GM21576 (cell line): ENCODE measurements at regions not wholly inside any gene's neighbourhood (a gene's known extent, or its start where the extent isn't known, plus 50 kb on each side); places are given as distances from the start of the nearest gene placed in this dataset.

ENCODE experiments used
- ATAC-seq: cut with Tn5 transposase; IDR thresholded peaks from one replicate; pipeline ENCODE4 v1.9.1; 2021; ENCODE audit warnings: mild to moderate bottlenecking, moderate library complexity; ENCODE audit not compliant: unreplicated experiment

DNA sequence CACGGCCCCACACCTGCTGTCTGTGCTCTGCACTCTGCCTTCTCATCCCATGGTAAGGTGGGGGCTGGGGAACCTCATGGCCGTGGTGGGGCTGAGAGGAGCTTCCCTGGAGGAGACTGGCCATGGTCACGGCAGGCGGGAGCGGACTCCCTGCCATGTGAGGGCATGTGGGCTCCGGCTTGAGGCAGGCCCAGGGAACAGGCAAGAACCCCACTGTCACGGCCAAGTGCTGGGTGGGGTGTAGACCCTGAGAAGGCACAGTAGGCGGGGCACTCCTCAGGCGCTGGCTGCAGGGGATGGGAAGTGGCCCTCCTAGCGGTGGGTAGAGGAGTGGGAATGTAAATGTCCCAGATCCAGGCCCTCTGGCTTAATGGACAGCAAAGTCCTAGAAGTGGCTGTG, 1262.7 kb downstream of the BRD1 start:
- no peak for ATAC-seq

DNA sequence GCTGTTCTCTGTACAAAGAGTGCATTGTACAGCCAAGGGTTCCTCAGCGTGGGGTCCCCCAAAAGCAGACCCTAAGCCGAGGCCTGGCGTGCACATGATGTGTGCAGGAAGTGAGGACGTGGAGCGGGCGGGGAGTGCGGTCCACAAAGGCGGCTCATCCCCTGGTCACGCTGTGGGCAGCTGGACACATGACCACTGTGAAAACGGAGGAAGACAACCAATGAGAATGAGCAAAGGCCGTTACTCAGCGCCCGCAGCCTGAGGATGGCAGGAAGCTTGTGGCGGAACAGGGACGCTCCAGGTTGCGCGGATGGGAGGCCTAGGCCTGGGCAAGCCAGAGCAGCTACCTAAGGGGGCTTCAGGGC, 1263.7 kb downstream of the BRD1 start:
- ATAC-seq = no peak

DNA sequence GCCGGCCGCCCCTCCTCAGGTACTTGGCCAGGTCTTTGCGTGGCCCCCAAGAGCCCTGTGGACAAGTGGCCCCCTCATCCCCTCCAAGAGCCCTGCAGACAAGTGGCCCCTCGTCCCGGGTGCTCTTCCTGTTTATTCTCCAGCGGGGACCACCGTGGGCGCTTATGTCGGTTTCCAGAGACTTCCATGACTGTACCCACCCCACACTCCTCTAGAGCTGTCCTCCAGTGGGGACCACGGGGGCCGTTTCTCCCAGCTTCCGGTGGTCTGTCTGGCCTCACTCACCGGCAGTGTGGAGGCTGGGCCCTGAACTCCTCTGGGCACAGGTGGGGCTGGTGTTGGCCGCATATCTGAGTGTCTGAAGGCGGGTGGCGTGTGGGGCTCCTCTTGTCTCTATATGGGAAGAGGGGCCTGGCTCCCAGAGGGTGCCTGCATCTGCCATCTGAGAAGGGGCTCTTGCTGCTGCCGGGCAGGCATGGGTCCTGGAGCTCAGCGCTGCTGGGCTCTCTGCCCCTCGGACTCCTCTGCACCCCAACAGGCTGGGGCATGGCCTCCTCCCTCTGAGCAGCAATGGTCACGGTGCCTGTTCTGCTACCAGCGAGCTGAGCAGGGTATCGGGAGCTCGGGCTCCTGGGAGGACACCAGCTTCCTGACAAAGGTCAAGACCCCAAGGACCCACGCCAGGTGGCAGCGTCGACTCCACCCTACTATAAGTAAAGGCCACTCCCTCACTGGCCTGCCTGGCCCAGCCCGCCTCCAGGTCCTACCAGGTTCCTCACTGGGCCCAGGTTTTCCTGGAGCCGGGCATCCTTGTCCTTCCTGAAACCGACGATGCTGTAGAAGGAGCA, 1264.3 kb downstream of the BRD1 start:
- no peak for ATAC-seq

DNA sequence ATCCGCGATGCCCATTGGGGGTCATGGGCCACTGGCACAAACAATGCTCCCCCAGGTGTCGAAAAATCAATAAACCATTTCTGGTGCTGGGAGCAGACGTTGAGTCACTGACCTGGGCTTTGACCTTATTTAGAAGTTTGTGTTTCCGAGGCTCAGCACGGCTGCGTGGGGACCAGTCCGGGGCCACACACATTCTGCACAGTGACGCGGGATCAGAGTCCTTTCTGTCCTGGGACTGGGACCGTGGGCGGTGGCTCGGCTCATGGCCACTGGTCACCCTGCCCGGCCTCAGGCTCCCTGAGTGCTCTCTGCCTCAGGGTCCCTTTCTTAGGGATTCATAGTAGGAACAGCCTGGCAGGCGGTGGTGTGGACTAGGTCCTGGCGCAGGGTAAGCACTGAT, 1266.0 kb downstream of the BRD1 start:
- ATAC-seq = no peak

DNA sequence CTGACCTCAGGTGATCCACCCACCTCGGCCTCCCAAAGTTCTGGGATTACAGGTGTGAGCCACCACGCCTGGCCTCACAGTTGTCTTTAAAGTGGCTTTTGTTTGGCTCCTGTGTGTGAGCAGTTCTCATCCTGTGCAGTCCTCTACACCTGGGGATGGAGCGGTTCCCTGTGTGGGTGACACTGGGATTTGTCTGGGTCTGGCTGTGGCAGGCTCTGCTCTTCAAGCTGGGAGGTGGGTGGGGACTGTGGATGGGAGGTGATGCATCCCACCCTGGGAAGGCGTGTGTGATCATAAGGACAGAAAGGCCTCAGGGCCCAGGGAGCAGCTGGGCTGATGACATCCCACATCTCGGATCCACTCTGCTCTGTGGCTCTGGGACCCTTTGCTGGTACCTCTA, 1266.8 kb downstream of the BRD1 start:
- no peak for ATAC-seq

DNA sequence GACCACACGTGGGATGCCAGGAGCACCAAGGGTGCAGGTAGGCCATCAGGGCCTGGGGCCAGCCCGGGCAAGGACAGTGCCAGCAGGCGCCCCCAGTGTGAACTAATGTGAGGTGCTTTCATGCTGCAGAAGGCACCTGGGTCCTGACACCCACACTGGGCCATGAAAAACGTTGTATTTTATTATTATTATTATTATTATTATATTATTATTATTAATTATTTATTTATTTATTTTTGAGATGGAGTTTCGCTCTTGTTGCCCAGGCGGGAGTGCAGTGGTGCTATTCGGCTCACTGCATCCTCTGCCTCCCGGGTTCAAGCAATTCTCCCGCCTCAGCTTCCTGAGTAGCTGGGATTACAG, 1267.3 kb downstream of the BRD1 start:
- ATAC-seq = no peak

DNA sequence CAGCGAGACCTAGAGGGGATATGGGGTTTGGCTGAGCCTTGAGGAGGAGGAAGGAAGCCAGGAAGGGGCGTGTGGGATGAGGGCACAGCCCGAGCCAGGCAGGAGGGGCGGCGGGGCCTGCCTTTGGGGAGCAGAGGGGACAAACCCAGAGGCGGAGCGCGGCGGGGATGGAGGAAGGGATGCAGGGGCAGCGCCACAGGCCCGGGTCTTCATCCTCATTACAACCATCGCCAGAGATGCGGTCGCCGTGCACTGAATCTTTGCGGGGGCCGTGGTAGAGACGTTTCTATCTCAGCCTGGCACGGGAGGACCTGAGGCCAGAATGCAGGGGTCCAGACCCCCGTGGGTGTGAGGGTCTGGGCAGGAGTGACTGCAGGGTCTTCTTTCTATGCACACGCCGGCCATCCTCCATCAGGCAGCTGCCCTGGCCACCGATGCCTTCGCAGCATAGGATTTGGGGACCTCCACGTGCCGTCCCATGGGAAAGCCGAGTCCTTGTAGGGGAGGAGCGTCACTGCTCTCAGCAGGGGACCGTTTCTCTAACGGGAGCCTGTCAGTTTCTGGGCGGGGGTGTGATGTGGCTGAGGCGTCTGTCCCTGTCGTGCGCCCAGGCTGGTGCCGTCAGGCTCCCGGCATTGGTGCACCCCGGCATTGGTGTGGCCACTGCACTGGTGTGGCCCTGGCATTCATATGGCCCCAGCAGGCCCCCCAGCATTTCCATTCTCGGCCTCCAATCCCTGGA, 1267.9 kb downstream of the BRD1 start:
- no peak for ATAC-seq

DNA sequence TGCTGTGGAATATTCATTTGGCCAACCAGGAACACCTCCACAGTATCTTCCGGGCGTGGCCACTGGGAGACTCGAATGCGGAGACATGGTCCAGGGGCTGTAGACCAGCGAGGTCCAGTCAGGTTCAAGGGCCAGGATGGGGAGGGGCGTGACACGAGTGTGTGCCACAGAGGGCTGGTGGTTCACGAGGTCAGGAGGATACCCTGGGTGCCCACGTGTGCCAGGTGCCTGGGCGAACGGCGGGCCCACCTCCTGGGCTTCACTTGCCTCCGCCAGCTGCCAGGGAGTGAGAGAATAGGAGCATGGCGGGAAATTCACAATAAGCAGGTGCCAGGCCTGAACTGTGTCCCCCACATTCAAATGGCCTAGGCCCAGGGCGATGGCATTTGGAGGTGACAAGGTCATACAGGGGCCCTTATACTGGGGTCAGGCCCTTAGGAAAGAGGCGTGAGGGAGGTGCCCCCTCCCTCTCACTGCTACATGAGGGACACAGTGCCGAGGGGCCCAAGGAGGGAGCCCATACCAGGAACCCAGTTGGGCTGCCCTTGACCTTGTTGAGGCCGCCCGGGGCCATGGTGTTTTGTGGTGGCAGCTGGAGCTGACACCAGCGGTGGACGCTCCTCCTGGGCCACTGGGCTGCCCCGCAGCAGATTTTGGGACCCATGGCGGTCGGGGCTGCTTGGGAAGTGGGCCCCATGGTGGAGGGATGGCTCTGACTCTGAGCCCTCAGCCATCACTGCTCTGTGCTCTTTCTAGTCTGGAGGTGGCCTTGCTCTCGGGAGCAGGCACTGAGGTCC, 1268.9 kb downstream of the BRD1 start:
- ATAC-seq = no peak

DNA sequence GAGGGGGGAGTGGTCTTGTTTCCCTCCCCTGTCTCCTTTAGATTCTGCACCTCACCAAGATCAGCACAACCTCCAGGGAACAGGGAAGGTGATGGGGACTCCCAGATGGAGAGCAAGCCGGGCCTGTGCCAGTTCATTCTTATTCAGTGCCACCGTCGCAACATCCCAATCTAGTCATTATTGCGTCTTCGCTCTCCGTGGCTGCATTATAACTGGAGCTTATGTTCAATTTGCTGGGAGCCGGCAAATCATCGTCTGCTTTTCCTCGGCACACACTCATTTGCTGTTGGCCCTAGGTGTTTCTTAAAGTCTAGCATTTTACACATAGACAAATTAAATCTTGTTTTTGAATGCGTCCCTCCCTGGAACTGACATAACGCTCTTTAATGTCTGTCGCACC, 1269.7 kb downstream of the BRD1 start:
- ATAC-seq = no peak

DNA sequence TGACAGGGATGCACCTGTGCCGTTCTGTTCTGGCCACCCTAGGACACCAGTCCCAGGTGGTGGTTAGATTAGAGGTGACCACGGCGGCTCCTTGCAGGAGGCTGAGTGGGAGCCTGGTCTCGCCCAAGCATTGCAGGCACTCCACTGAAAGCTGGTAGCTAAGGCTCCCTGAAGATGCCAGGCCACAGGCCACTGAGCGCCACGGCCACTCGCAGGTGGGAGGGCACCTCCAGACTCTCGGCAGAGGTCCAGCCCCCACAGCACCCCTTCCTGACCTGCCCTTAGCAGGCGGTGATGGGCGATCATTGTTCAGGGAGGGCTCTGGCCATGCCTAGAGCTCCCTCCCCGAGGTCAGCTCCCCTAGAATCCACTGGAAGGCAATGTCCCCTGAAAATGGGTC, 1270.2 kb downstream of the BRD1 start:
- ATAC-seq = no peak

DNA sequence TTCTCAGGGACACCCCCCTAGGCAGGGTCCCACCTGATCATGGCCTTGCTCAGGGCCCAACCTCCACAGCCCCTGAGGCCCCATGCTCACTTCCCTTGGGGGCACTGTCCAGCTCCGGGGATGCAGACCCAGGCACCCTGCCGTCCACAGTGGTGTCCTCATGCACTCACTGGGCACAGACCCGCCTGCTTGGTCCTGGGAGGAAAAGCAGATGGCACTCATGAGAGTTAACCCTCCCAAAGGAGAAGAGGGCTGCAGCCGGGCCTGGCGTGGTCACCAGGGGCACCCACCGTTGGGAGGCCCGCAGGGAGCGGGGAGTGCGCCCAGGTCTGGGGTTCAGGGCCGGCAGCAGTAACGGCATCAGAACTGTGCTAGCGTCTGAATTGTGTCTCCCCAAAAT, 1270.9 kb downstream of the BRD1 start:
- ATAC-seq = no peak

DNA sequence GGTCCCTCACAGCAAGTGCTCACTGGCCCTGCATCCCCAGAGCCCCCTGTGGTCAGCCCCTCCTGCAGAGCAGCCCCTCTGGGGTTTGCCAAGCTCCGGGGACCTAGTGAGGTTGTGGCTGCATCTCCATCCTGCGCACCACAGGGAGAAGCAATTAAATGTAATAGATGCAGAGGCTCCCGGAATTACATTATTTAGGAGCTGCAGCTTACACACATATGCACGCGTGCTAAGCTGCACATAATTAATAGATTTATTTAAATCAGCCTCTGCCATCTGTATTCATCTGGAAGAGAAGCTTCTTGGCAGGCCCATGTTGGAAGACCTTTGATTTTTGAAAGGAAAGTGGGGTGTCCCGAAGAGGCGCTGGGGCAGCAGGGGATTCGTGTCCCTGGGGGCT, 1271.5 kb downstream of the BRD1 start:
- ATAC-seq = no peak

DNA sequence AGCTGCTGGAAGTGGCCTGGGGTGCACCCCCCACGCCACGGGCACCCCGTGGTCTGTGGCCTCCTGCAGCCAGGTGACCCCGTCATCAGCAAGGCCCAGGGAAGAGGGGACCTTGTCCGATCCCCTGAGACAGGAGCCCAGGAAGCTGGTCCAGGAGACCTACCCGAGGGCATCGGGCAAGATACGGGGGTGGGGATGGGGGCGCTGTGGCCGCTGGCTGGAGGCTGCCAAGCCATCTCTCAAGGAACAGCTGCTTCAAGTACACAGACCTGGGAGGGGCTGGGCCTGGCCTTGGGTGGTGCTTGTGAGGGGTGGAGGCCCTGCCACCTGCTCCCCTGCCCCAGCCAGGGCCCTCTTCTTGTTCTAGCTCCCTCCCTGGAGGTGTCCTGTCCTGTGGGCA, 1272.1 kb downstream of the BRD1 start:
- no peak for ATAC-seq

DNA sequence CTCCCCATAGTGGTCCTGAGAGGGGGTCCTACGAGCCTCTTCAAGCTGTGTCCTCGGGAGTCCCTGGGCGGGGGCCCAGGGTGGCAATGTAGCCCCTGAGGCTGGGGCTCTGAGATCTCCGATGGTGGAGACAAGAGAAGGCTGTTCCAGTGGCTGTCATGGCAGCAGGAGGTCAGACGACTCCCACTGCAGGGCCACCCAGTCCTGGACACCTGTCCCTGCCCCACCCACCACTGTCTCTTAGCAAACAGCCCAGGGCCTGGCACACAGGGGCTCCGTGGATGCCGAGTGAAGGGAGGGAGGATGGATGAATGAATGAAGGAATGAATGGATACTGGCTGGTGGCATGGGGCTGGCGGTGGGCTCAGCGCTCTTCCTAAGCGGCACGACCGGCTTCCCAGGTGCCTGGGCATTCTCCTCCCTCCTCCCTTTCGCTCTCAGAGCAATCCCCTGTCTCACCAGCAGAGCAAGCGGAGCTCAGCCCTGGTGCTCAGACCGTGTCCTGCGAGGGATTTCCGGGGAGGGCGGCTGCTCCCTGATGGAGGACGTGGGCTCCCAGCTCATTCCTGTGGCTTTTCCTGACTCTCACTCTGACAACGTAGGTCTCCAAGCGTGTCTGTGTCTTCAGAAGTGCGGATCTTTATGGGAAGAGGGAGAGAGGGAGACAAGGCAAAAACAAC, 1272.6 kb downstream of the BRD1 start:
- no peak for ATAC-seq

DNA sequence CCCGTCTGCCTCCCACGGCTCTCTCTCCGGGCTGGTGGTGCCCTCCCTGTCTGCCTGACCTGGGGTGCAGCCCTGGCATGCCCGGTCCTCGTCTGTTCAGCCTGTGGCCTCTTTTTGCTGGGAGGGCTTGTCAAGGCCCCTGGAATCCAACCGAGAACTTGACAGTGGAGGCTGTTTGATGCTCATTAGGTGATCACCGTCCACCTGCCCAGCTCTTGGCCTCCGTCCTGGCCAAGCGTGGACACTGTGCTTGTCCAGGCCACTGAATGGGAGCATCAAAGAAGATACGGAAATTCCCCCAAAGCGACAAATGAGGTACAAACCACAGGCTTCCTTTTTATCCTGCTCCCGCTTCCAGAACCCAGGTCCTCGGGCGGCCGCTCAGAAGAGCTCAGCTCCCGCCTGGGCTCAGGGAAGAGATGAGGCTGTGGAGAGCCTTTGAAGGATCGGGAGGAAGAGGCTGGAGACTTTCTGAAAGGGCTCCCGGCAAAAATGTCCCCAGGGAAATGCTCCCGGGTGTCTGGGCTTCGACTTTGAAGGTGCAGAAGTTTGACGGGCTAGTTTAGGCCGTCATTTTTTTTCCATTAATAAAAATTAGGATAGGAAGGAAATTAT, 1273.9 kb downstream of the BRD1 start:
- ATAC-seq = no peak

DNA sequence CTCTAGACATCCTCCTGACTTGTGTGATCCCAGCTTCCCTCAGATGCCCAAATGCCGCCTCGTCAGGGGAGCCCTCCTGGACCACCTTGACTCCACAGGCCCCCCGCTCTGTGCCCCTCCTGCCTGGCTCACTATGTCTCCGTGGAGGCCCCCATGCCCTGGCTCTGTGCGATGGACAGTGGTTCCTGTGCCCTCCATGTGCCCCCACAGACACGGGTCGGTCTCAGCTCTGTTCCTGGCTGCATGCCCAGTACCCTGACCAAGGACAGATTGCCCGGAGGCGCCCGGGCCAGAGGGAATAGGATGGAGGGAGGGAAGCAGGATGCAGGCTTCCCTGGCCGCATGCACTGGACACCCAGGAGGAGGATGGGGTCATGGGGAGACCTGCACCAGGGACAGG, 1274.6 kb downstream of the BRD1 start:
- ATAC-seq = no peak

DNA sequence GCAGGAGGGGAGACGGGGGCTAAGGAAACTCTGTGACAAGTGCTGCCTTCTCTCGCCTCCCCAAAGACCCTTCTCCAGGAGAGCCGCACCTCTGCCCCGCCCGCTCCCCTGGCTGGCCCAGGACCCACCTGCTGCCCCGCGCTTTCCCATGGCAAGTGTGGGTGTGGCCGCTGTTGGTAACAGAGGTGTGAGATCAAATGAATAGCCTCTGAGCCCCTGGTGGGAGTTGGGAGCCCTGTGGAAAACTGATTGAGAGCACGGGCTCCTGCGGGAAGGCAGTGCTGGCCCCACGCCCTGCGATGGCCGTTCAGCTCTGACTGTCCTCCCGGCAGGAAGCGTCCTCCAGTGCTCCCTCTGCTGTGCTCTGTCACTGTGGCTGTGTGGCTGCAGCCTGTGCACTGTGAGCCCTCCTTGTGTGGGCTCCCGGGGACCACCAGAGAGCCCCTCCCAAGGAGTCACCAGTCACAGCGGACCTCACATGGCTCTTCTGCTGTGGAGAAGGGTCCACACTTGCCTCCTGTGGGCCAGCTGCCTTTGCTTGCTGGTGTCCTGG, 1275.9 kb downstream of the BRD1 start:
- ATAC-seq = no peak

DNA sequence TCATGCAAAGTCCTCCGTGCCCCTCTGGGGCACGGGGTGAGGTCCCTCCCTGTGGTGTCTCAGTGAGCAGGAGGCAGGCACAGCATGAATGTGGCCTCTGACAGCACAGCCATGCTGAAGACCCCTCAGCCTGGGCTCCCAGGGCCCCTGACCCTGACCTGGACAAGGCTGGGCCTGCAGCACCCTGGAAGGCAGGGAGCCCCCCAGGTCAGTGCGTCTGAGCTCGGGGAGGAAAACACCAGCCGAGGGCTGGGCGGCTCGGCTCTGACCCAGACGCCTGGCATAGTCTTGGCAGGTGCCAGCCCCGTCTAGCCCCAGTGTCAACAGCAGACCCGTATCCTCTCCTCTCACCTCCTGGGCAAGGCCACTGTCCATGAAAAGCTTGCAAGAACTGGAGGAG, 1276.6 kb downstream of the BRD1 start:
- ATAC-seq = no peak

DNA sequence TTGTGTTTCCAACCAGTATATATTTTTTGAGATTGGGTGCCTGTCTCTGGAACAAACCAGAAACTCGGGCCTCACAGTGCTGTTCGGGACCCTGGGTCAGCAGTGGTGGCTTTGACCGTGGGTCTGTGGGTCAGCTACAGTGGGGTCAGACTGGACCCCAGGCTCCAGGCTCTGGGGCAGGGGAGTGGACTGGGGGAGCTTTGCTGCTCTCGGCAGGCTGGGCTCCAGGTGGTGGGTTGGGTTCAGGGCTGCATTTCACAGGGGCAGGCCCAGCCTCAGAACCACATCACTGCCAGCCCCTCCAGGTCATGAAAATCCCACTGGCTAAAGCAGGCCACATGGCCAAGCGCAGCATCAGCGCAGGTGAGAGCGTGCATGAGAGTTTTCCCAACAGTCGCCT, 1279.3 kb downstream of the BRD1 start:
- no peak for ATAC-seq

DNA sequence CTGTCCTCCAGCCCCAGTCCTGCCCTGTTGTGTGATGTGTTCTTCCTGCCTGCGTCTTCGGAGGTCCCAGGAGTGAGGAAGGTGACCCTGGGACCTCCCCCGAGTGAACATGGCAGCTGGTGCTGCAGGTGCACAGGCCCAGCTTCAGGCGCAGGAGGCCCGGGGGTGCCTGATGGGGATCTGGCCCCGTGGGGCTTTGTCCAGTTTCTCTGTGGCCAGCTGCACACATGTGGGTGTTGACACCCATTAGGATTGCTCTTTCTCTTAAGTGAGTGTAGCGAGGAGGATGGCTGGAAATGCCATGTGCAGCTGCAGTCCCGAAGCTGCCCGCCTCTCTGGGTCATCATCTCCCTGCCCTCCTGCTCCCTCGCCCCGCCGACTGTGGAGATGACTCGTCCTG, 1279.7 kb downstream of the BRD1 start:
- no peak for ATAC-seq
